Ishikawa (cell line): ENCODE measurements at regions not wholly inside any gene's neighbourhood (a gene's known extent, or its start where the extent isn't known, plus 50 kb on each side); places are given as distances from the start of the nearest gene placed in this dataset.

ENCODE experiments used
- CEBPB ChIP-seq: IDR thresholded peaks from 2 replicates; pipeline ENCODE4 v1.6.1; 2012
- CREB1 ChIP-seq: IDR thresholded peaks from 2 replicates; pipeline ENCODE4 v1.6.1; 2012; ENCODE audit warnings: low read depth
- EGR1 ChIP-seq: IDR thresholded peaks from 2 replicates; pipeline ENCODE4 v1.6.1; 2012
- EP300 ChIP-seq: IDR thresholded peaks from 2 replicates; pipeline ENCODE4 v1.6.1; 2012; ENCODE audit warnings: borderline replicate concordance
- FOXM1 ChIP-seq: IDR thresholded peaks from 2 replicates; pipeline ENCODE4 v1.6.1; 2012; ENCODE audit warnings: low read depth, borderline replicate concordance
- MAX ChIP-seq: IDR thresholded peaks from 2 replicates; pipeline ENCODE4 v1.6.1; 2012
- NFIC ChIP-seq: IDR thresholded peaks from 2 replicates; pipeline ENCODE4 v1.6.1; 2012
- RAD21 ChIP-seq: IDR thresholded peaks from 2 replicates; pipeline ENCODE4 v1.6.1; 2012; ENCODE audit warnings: low read depth
- TAF1 ChIP-seq: IDR thresholded peaks from 2 replicates; pipeline ENCODE4 v1.6.1; 2012; ENCODE audit warnings: low read depth, mild to moderate bottlenecking
- TCF12 ChIP-seq: IDR thresholded peaks from 2 replicates; pipeline ENCODE4 v1.6.1; 2012; ENCODE audit warnings: low read depth
- TEAD4 ChIP-seq: IDR thresholded peaks from 2 replicates; pipeline ENCODE4 v1.6.1; 2012
- USF1 ChIP-seq: IDR thresholded peaks from 2 replicates; pipeline ENCODE4 v1.6.1; 2012
- YY1 ChIP-seq: IDR thresholded peaks from 2 replicates; pipeline ENCODE4 v1.6.1; 2012; ENCODE audit warnings: low read depth
- ZBTB7A ChIP-seq: IDR thresholded peaks from 2 replicates; pipeline ENCODE4 v1.6.1; 2012; ENCODE audit warnings: low read depth
- TF ChIP-seq, protein P1 (sequence below): IDR thresholded peaks from 2 replicates; pipeline ENCODE4 v1.6.1; 2012; ENCODE audit warnings: low read depth, mild to moderate bottlenecking

DNA sequence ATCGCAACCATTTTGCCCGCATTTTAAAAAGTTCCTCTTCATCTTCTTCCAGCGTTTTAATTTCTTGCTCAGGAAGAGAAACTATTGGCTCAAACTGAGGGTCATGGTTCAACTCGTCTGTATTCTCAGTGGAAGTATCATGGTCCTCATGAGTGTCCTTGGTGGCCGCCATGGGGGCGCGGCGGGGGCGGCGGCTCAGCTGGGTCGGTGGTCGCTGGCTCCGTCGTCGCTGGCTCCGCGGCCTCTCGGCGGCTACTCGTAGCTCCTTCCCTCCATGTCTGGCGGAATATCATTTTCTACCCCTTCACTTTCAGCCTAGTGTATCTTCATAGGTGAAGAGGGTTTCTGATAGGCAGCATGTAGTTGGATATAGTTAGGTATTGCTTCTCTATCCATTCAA is 492.0 kb upstream of the MAGEB18 start:
- TF ChIP-seq TAF1 (no peak), TEAD4 (no peak)

DNA sequence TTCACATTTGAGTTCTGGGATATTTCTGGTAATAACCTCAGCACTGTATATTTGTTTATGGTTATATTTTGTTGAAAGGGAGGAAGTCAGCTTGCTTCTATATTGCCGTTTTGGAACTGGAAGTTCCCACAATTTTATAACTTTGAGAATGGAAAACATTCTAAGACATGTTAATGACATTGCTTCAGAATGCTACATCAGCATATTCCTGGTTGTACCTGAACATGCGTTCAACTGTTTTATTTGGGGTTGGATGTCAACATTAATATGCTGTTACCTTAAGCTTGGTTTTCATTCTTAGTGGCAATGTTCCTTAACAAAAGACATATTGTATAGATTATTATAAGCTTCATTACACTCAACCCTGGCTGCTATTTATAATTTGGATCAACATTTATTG is 489.4 kb upstream of the MAGEB18 start:
- TF ChIP-seq CREB1 = no peak
- no peak for TF ChIP-seq NFIC

DNA sequence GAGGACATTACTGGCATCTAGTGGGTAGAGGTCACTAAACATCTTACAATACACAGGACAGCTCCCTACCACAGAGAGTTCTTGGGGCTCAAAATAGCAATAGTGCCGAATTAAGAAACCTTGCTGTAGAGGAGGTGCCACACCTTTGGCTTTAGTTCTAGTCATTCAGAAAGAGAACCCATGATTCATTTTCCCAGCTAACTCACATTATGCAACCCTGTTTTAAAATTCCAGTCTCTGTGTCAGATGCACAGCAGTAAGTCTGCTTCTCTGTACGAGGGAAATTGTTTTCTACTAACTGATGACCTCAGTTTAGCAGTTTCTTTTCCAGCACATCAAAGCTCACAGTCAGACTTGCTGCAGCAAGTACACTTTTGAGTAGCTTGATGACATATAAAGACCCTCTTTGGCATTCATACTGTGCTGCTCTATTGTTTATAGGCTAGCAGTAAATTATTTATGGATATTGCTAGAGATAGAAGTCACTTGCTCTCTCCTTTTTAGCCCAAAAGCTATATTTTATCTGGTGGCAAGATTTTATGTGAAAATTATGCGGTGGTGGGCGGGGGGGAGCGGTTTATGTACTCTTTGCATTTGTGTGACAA is 487.8 kb upstream of the MAGEB18 start:
- no peak for TF ChIP-seq USF1
- TF ChIP-seq FOXM1 = no peak
- no peak for TF ChIP-seq TAF1
- TF ChIP-seq TEAD4 = no peak

DNA sequence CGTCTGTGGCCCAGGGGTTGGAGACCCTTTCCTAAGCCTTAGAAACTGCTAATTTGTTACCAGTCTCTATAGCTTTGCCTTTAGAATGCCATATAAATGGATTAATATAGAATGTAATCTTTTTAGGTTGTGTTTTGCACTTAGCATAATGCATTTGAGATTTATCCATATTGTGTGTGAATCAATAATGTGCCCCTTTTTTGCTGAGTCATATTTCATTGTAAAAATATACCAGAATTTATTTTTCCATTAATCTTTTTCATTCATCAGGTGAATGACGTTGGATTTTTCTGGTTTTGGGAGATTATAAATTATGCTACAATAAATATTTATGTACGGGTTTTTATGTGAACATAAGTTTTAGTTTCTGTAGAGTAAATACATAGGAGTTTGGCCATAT is 478.8 kb upstream of the MAGEB18 start:
- TF ChIP-seq TCF12 (no peak), RAD21 (no peak), FOXM1 (no peak), CREB1 (no peak), YY1 (no peak), ZBTB7A (no peak)
- TF ChIP-seq, protein P1, sequence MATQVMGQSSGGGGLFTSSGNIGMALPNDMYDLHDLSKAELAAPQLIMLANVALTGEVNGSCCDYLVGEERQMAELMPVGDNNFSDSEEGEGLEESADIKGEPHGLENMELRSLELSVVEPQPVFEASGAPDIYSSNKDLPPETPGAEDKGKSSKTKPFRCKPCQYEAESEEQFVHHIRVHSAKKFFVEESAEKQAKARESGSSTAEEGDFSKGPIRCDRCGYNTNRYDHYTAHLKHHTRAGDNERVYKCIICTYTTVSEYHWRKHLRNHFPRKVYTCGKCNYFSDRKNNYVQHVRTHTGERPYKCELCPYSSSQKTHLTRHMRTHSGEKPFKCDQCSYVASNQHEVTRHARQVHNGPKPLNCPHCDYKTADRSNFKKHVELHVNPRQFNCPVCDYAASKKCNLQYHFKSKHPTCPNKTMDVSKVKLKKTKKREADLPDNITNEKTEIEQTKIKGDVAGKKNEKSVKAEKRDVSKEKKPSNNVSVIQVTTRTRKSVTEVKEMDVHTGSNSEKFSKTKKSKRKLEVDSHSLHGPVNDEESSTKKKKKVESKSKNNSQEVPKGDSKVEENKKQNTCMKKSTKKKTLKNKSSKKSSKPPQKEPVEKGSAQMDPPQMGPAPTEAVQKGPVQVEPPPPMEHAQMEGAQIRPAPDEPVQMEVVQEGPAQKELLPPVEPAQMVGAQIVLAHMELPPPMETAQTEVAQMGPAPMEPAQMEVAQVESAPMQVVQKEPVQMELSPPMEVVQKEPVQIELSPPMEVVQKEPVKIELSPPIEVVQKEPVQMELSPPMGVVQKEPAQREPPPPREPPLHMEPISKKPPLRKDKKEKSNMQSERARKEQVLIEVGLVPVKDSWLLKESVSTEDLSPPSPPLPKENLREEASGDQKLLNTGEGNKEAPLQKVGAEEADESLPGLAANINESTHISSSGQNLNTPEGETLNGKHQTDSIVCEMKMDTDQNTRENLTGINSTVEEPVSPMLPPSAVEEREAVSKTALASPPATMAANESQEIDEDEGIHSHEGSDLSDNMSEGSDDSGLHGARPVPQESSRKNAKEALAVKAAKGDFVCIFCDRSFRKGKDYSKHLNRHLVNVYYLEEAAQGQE = no peak

DNA sequence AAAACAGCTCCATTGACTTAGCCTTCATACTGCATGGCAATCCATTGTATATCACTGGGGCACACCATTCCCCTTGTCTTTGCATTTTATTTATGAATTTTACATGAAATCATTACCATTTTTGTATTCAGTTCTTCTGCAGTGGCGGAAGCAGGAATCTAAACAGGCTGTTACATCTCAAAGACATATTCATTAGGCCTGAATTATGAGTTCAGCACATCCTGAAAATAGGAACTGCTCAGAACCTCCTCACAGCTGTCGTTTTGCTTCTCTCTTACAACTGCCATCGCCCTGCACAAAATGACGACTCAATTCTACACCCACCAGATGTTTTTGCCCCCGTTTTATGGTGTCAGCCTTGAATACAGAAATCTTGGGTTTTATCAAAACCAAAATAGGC is 474.4 kb upstream of the MAGEB18 start:
- no peak for TF ChIP-seq CEBPB
- TF ChIP-seq YY1 = no peak
- TF ChIP-seq CREB1 = no peak
- TF ChIP-seq TCF12 = no peak
- TF ChIP-seq EP300 = no peak
- no peak for TF ChIP-seq FOXM1
- no peak for TF ChIP-seq NFIC
- no peak for TF ChIP-seq MAX
- TF ChIP-seq, protein P1 = no peak
- TF ChIP-seq ZBTB7A = no peak
- TF ChIP-seq TAF1 = no peak
- TF ChIP-seq TEAD4 = no peak
- TF ChIP-seq USF1 = no peak
- TF ChIP-seq RAD21 = no peak

DNA sequence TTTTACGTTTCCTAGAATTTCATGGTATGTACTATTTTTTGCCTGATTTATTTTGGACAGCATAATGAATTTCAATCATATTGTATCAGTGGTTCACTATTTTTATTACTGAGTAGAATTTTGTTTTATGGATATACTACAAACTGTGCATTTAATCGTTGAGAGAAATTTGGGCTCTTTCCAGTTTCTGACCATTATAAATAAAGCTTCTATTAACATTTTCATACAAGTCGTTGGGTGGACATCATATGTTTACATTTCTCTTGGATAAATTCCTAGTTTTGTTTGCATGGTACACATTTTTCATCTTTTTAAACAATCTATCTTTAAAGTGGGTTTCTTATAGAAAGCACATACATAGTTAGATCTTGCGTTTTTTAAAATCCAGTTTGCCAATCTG is 472.7 kb upstream of the MAGEB18 start:
- TF ChIP-seq CEBPB = no peak
- no peak for TF ChIP-seq TAF1
- TF ChIP-seq TEAD4 = no peak
- TF ChIP-seq MAX = no peak
- no peak for TF ChIP-seq FOXM1
- TF ChIP-seq TCF12 = no peak
- no peak for TF ChIP-seq YY1
- no peak for TF ChIP-seq USF1
- no peak for TF ChIP-seq NFIC
- TF ChIP-seq CREB1 = no peak
- no peak for TF ChIP-seq ZBTB7A

DNA sequence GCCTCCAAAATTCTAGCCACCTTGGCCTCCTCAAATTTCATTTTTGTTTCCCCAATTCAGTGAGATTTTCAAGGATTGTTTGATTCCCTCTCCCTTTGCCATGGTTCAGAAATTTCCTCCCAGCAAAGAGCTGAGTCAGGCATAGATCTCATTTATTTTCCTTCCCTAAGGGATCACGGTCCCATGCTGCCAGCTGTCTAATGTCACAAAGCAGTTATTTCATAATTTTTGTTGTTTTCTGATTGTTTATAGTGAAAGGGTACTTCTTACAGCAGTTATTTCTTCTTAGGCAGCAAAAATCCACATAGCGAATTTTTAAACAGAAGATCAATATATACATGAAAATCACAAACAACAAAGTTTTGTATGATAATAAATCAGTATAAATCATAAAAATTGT is 470.5 kb upstream of the MAGEB18 start:
- no peak for TF ChIP-seq NFIC
- TF ChIP-seq EGR1 = no peak
- TF ChIP-seq MAX = no peak
- TF ChIP-seq CREB1 = no peak
- no peak for TF ChIP-seq EP300
